SU-DHL-6 (cell line): ENCODE measurements at regions not wholly inside any gene's neighbourhood (a gene's known extent, or its start where the extent isn't known, plus 50 kb on each side); places are given as distances from the start of the nearest gene placed in this dataset.
"Not testable (repeated sequence)": the region's sequence is repeated elsewhere in the genome, so short reads cannot be mapped to it uniquely, and the experiment has no call there.

Experiments
- H2AFZ ChIP-seq: fragments of 200-600 bp; sonication (generic); 2 replicates; pipeline ENCODE4 v1.6.1; 2014; ENCODE audit warnings: low read depth, mild to moderate bottlenecking, moderate library complexity, mixed read lengths, antibody characterized with exemption, low read length; ENCODE audit not compliant: severe bottlenecking
- H3F3A ChIP-seq: fragments of 200-600 bp; shearing (Covaris generic); 2 replicates; pipeline ENCODE4 v1.6.0; 2016; ENCODE audit warnings: antibody characterized with exemption, mild to moderate bottlenecking; ENCODE audit not compliant: insufficient read depth
- H3K27ac ChIP-seq: fragments of 200-600 bp; sonication (generic); 2 replicates; pipeline ENCODE4 v1.5.1; 2016; ENCODE audit warnings: low read depth, mild to moderate bottlenecking, low read length, moderate library complexity, mixed read lengths
- H3K27me3 ChIP-seq: fragments of 200-600 bp; sonication (generic), shearing (Covaris generic); 2 replicates; pipeline ENCODE4 v1.6.0; 2014; ENCODE audit warnings: mild to moderate bottlenecking, low read length
- H3K36me3 ChIP-seq: fragments of 200-600 bp; sonication (generic); 2 replicates; pipeline ENCODE4 v1.6.1; 2014; ENCODE audit warnings: mild to moderate bottlenecking, low read length, mixed read lengths
- H3K4me2 ChIP-seq: fragments of 300-600, 200-600 bp; shearing (Covaris generic), sonication (generic); 2 replicates; pipeline ENCODE4 v1.6.0; 2014; ENCODE audit warnings: low read length, low read depth, mild to moderate bottlenecking; ENCODE audit not compliant: poor library complexity, severe bottlenecking
- H3K4me3 ChIP-seq: fragments of 200-600 bp; sonication (generic); 2 replicates; pipeline ENCODE4 v1.5.1; 2014; ENCODE audit warnings: antibody characterized with exemption, low read length, mild to moderate bottlenecking, mixed read lengths; ENCODE audit not compliant: insufficient read depth, poor library complexity, severe bottlenecking
- H3K79me2 ChIP-seq: fragments of 200-600 bp; sonication (generic); 2 replicates; pipeline ENCODE4 v1.6.1; 2014; ENCODE audit warnings: mild to moderate bottlenecking, low read length, moderate library complexity; ENCODE audit not compliant: insufficient read depth
- H3K9ac ChIP-seq: fragments of 200-600 bp; sonication (generic); 2 replicates; pipeline ENCODE4 v1.7.0; 2014; ENCODE audit warnings: mild to moderate bottlenecking, low read length
- H3K9me2 ChIP-seq: fragments of 200-600 bp; sonication (generic); replicated peaks from 2 replicates; pipeline ENCODE4 v1.6.1; 2014; ENCODE audit warnings: low read length; ENCODE audit not compliant: insufficient read depth
- H3K9me3 ChIP-seq: fragments of 200-600 bp; sonication (generic); 2 replicates; pipeline ENCODE4 v1.6.1; 2014; ENCODE audit warnings: low read length, mixed read lengths; ENCODE audit not compliant: insufficient read depth
- H4K20me1 ChIP-seq: fragments of 200-600 bp; sonication (generic); 2 replicates; pipeline ENCODE4 v1.6.1; 2014; ENCODE audit warnings: low read depth, mild to moderate bottlenecking, antibody characterized with exemption, low read length, moderate library complexity, mixed read lengths
- CTCF ChIP-seq: fragments of 200-600 bp; sonication (generic); IDR thresholded peaks from one replicate; pipeline ENCODE4 v1.5.1; 2017; ENCODE audit warnings: antibody characterized with exemption, mild to moderate bottlenecking, low read length, moderate library complexity; ENCODE audit not compliant: insufficient read depth, poor library complexity, severe bottlenecking
- EZH2phosphoT487 ChIP-seq: fragments of 200-600 bp; sonication (generic), shearing (Covaris generic); conservative IDR thresholded peaks from 2 replicates; pipeline ENCODE4 v1.6.1; 2018; ENCODE audit warnings: mild to moderate bottlenecking, antibody characterized with exemption, low read length, moderate library complexity, mixed read lengths

DNA sequence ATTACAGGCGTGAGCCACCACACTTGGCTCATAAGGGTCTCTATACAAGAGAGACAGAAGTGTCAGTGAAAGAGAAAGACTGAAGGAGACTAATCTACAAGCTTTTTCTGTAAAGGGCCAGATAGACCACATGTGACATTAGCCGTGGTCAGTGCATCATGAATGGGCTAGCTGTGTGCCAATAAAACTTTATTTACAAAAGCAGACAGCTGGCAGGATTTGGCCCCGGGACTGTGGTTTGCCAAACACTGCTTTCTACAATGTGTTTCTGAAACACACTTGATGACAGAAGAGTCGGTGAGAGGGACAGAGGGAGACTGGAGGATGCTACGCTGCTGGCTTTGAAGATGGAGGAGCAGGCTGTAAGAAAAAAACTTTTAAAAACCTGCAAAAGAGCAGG lies 285.4 kb downstream of the TFAP2C start:
- no peaks in the 10 kb centered on the region for H3K9me3 ChIP-seq
- H3K36me3 ChIP-seq, result no peaks in the 10 kb centered on the region
- H3K79me2 ChIP-seq, result no peaks in the 10 kb centered on the region
- H4K20me1 ChIP-seq, result no peaks in the 10 kb centered on the region
- H2AFZ ChIP-seq, result no peak overlapping the region
- TF ChIP-seq EZH2phosphoT487 (no peak), CTCF (no peak)
- H3F3A ChIP-seq, result no peaks in the 10 kb centered on the region
- H3K9me2 ChIP-seq, result no peaks in the 10 kb centered on the region
- H3K4me2 ChIP-seq, result no peak overlapping the region
- H3K27ac ChIP-seq, result no peak overlapping the region
- H3K27me3 ChIP-seq, result no peaks in the 10 kb centered on the region
- H3K9ac ChIP-seq, result no peak overlapping the region
- H3K4me3 ChIP-seq, result no peak overlapping the region

DNA sequence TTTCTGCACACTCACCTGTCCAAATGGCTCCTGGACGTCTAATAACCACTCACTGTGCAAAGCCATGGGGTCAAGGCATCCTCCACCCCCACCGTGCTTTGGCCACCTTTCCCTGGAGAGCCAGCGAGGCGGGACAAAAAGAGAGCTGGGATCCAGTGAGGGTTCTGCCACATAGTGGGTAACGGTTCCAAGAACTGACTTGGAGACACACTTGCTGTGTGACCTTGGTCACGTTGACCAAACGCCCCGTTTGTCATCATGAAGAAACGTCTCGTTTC lies 287.2 kb downstream of the TFAP2C start:
- Histone ChIP-seq H3K27me3 (no peaks in the 10 kb centered on the region), H3K4me3 (no peak overlapping the region), H3K4me2 (no peak overlapping the region), H3K9ac (no peak overlapping the region), H2AFZ (no peak overlapping the region), H3K27ac (no peak overlapping the region), H3F3A (no peaks in the 10 kb centered on the region), H3K9me3 (no peaks in the 10 kb centered on the region), H3K9me2 (no peaks in the 10 kb centered on the region), H3K79me2 (no peaks in the 10 kb centered on the region), H4K20me1 (no peaks in the 10 kb centered on the region), H3K36me3 (no peaks in the 10 kb centered on the region)
- no peak for TF ChIP-seq CTCF
- TF ChIP-seq EZH2phosphoT487, result no peak

- not testable (repeated sequence) for H2AFZ ChIP-seq, H3K4me2 ChIP-seq, H3K9ac ChIP-seq, H3K27ac ChIP-seq, H3K9me2 ChIP-seq, H3K9me3 ChIP-seq, H3K27me3 ChIP-seq, H3K4me3 ChIP-seq, H3F3A ChIP-seq, H4K20me1 ChIP-seq, H3K79me2 ChIP-seq, H3K36me3 ChIP-seq
Observed at GRCh38 chr20:56920041-56920440, 290.9 kb downstream of the TFAP2C start.

DNA sequence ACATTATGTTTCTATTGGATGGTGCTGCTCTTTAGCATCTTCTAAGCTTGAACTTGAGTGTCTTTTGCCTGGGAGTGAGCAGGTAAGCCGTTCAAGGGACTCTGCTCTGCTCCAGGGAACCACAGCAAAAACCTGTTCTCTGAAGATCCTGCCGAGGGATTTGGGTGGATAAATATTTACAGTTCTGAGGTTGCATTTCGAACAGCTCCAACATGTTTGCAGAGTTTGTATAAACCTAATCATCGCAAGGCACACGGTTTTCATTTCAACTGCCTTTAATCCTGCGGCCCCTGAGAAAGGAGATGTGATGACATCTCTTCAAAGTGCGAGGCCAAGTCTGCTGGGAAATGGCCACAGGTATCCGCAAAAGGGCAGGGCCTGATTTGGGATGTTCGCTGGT lies 293.4 kb downstream of the TFAP2C start:
- Histone ChIP-seq H4K20me1 (no peaks in the 10 kb centered on the region), H3K79me2 (no peaks in the 10 kb centered on the region), H3K4me2 (no peak overlapping the region), H2AFZ (no peak overlapping the region), H3K4me3 (no peak overlapping the region), H3K27me3 (no peaks in the 10 kb centered on the region), H3K9ac (no peak overlapping the region), H3K36me3 (no peaks in the 10 kb centered on the region), H3F3A (no peaks in the 10 kb centered on the region), H3K9me3 (no peaks in the 10 kb centered on the region), H3K27ac (no peak overlapping the region), H3K9me2 (no peaks in the 10 kb centered on the region)
- TF ChIP-seq CTCF, result no peak
- TF ChIP-seq EZH2phosphoT487, result no peak
